Dedifferentiated amniotic fluid mesenchymal stem cell (primary cell): ENCODE measurements at regions not wholly inside any gene's neighbourhood (a gene's known extent, or its start where the extent isn't known, plus 50 kb on each side); places are given as distances from the start of the nearest gene placed in this dataset.

Experiments used
- DNase-seq: peaks from one replicate; pipeline ENCODE4 v3.0.0-alpha.2; 2016; ENCODE audit errors: extremely low spot score

GRCh38 chr17:27242951-27243350, 51.0 kb upstream of the WSB1 start:
- no peak for DNase-seq

DNA sequence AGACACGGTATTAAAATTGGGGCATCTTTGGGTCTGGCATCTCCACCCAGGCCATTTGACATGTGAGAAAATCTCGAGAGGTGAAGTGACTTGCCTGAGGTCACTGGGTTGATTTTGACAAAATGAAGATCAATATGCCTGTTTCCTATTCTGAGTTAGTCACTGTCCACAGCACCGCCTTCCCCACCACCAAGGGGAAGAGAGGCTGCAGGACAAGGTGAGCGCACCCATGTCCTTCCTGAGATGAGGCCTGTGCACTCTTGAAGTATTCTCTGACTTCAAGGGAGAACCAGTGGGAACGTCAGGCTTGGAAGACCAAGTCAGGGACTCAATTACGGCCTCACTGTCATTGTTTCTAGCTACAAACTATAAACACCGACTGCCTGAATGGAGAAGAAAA, 49.9 kb upstream of the WSB1 start:
- DNase-seq: no peak
